ENCODE measurements at regions not wholly inside any gene's neighbourhood (a gene's known extent, or its start where the extent isn't known, plus 50 kb on each side); places are given as distances from the start of the nearest gene placed in this dataset.
"Not testable (repeated sequence)": the region's sequence is repeated elsewhere in the genome, so short reads cannot be mapped to it uniquely, and the experiment has no call there.

GRCh38 chr2:67323209-67323991 is 73.7 kb upstream of the ETAA1 start:
- Histone ChIP-seq H3K4me3 (ENCODE audit: low read depth, low read length) (no peak overlapping the region), H3K36me3 (ENCODE audit: control insufficient read depth, insufficient read depth, low read length) (no peaks in the 10 kb centered on the region), H3K27me3 (ENCODE audit: control insufficient read depth, insufficient read depth, low read length) (no peaks in the 10 kb centered on the region)
- no peak for TF ChIP-seq CTCF (IDR thresholded peaks at IDR 0.05; ENCODE audit: insufficient read depth, low read length, poor library complexity, severe bottlenecking)
- DNase-seq (ENCODE audit: low read depth) = no peak

- no peaks in the 10 kb centered on the region for H3K27me3 ChIP-seq (ENCODE audit: control insufficient read depth, insufficient read depth, low read length)
- H3K36me3 ChIP-seq (ENCODE audit: control insufficient read depth, insufficient read depth, low read length) = no peaks in the 10 kb centered on the region
- no peak overlapping the region for H3K4me3 ChIP-seq (ENCODE audit: low read depth, low read length)
- no peak for DNase-seq (ENCODE audit: low read depth)
- TF ChIP-seq CTCF (IDR thresholded peaks at IDR 0.05; ENCODE audit: insufficient read depth, low read length, poor library complexity, severe bottlenecking) = no peak
Observed at GRCh38 chr2:67329513-67329912, 67.6 kb upstream of the ETAA1 start.

GRCh38 chr2:67329951-67330350 is 67.2 kb upstream of the ETAA1 start:
- no peak for TF ChIP-seq CTCF (IDR thresholded peaks at IDR 0.05; ENCODE audit: insufficient read depth, low read length, poor library complexity, severe bottlenecking)
- H3K36me3 ChIP-seq (ENCODE audit: control insufficient read depth, insufficient read depth, low read length) = no peaks in the 10 kb centered on the region
- H3K27me3 ChIP-seq (ENCODE audit: control insufficient read depth, insufficient read depth, low read length) = no peaks in the 10 kb centered on the region
- DNase-seq (ENCODE audit: low read depth) = no peak
- H3K4me3 ChIP-seq (ENCODE audit: low read depth, low read length) = no peak overlapping the region

- H3K27me3 ChIP-seq (ENCODE audit: control insufficient read depth, insufficient read depth, low read length); H3K4me3 ChIP-seq (ENCODE audit: low read depth, low read length); DNase-seq (ENCODE audit: low read depth); H3K36me3 ChIP-seq (ENCODE audit: control insufficient read depth, insufficient read depth, low read length): not testable (repeated sequence)
Observed at GRCh38 chr2:67331419-67332086, 65.6 kb upstream of the ETAA1 start.

- DNase-seq (ENCODE audit: low read depth) = no peak
- TF ChIP-seq CTCF (IDR thresholded peaks at IDR 0.05; ENCODE audit: insufficient read depth, low read length, poor library complexity, severe bottlenecking) = no peak
- H3K36me3 ChIP-seq (ENCODE audit: control insufficient read depth, insufficient read depth, low read length) = no peaks in the 10 kb centered on the region
- no peaks in the 10 kb centered on the region for H3K27me3 ChIP-seq (ENCODE audit: control insufficient read depth, insufficient read depth, low read length)
- H3K4me3 ChIP-seq (ENCODE audit: low read depth, low read length) = no peak overlapping the region
Observed at GRCh38 chr2:67337903-67338302, 59.2 kb upstream of the ETAA1 start.

- Histone ChIP-seq H3K4me3 (ENCODE audit: low read depth, low read length) (no peak overlapping the region), H3K27me3 (ENCODE audit: control insufficient read depth, insufficient read depth, low read length) (no peaks in the 10 kb centered on the region), H3K36me3 (ENCODE audit: control insufficient read depth, insufficient read depth, low read length) (no peaks in the 10 kb centered on the region)
- TF ChIP-seq CTCF (IDR thresholded peaks at IDR 0.05; ENCODE audit: insufficient read depth, low read length, poor library complexity, severe bottlenecking) = no peak
- DNase-seq (ENCODE audit: low read depth) = no peak
Observed at GRCh38 chr2:67338601-67339233, 58.4 kb upstream of the ETAA1 start.
